ENCODE measurements at regions not wholly inside any gene's neighbourhood (a gene's known extent, or its start where the extent isn't known, plus 50 kb on each side); places are given as distances from the start of the nearest gene placed in this dataset.
"Not testable (repeated sequence)": the region's sequence is repeated elsewhere in the genome, so short reads cannot be mapped to it uniquely, and the experiment has no call there.

DNA sequence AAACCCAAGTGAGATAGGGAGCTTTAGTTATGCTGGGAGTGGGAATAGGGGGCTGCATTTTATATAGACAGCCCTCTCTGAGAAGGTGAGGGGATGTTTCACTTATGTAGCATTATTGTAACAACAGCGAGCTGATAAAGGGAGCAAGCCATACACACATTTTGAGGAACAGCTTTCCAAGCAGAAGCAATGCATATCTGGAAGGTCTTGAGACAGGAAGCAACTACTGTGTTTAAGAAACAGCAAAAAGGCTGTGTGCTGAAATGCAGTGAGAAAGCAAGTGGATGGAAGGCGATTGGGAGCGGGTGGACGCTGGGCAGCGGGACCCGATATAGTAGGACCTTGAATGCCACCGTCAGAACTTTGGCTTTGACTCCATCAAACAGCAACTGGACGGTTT, 155.9 kb upstream of the TBL1XR1 start:
- no peaks in the 10 kb centered on the region for H3K79me2 ChIP-seq (ENCODE audit: control insufficient read depth, insufficient read depth, low read length)
- no peak overlapping the region for H3K4me3 ChIP-seq (replicated peaks in 1 of 3; ENCODE audit: insufficient read depth in 1 of 3, low read depth in 1 of 3, low read length in 3 of 3)
- intact Hi-C loops (cut with micrococcal nuclease) = loop anchor here (10.0 kb wide), 1 partner anchor 838 kb away; no protein-coding TSS in a partner anchor
- dilution Hi-C loops (cut with MboI; ENCODE audit: extremely low pct_ligation_motif_present, low sequenced_read_pairs) = no loop called here
- no peaks in the 10 kb centered on the region for H4K20me1 ChIP-seq (replicated peaks; ENCODE audit: control insufficient read depth, extremely low read depth, insufficient read depth, low read length)
- no TSS peak for BruUV-seq (replicated peaks)
- no peak for DNase-seq (ENCODE audit: low read depth, low spot score)
- ChIA-PET CTCF (no interaction called here), POLR2A (no interaction called here)
- FAIRE-seq = no peak
- no peak overlapping the region for H3K4me2 ChIP-seq (ENCODE audit: insufficient read depth, low read length)
- no peak overlapping the region for H3K27ac ChIP-seq (ENCODE audit: insufficient read depth, low read depth, low read length)
- no peak for TF ChIP-seq POLR2AphosphoS5 (IDR thresholded peaks at IDR 0.05; ENCODE audit: insufficient read depth, low read depth, low read length)
- no peak for TF ChIP-seq MYC (IDR thresholded peaks at IDR 0.05; ENCODE audit: low read depth, low read length)
- H3K27me3 ChIP-seq (ENCODE audit: control insufficient read depth in 2 of 2, insufficient read depth in 2 of 2, low read length in 2 of 2) = no peaks in the 10 kb centered on the region
- H3K9me3 ChIP-seq (replicated peaks; ENCODE audit: control insufficient read depth, insufficient read depth, low read length) = no peaks in the 10 kb centered on the region
- no peaks in the 10 kb centered on the region for H3K9me1 ChIP-seq (replicated peaks; ENCODE audit: control insufficient read depth, extremely low read depth, insufficient read depth, low read length)
- H3K9ac ChIP-seq (replicated peaks; ENCODE audit: extremely low read depth, insufficient read depth, low read length) = no peak overlapping the region
- no peak overlapping the region for H2AFZ ChIP-seq (ENCODE audit: low read depth, low read length)
- no peaks in the 10 kb centered on the region for H3K36me3 ChIP-seq (ENCODE audit: control insufficient read depth in 2 of 2, extremely low read depth in 1 of 2, insufficient read depth in 2 of 2, low read length in 2 of 2)
- peaks cover 32% of the 10 kb centered on the region for H3K4me1 ChIP-seq (ENCODE audit: control insufficient read depth, extremely low read depth, insufficient read depth, low read length)

DNA sequence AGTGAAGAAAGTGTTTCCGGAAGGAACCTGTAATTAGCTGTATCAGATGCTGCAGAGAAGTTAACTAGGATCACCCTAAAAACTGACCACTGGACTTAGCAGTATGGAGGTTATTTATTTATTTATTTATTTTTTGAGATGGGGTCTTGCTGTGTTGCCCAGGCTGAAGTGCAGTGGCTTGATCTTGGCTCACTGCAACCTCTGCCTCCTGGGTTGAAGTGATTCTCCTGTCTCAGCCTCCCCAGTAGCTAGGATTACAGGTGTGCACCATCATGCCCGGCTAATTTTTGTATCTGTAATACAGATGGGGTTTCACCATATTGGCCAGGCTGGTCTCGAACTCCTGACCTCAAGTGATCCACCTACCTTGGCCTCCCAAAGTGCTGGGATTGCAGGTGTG, 156.6 kb upstream of the TBL1XR1 start:
- FAIRE-seq; H3K9ac ChIP-seq (replicated peaks; ENCODE audit: extremely low read depth, insufficient read depth, low read length); H3K27me3 ChIP-seq (ENCODE audit: control insufficient read depth in 2 of 2, insufficient read depth in 2 of 2, low read length in 2 of 2); H3K79me2 ChIP-seq (ENCODE audit: control insufficient read depth, insufficient read depth, low read length); BruUV-seq (replicated peaks); DNase-seq (ENCODE audit: low read depth, low spot score); H3K4me3 ChIP-seq (replicated peaks in 1 of 3; ENCODE audit: insufficient read depth in 1 of 3, low read depth in 1 of 3, low read length in 3 of 3); H2AFZ ChIP-seq (ENCODE audit: low read depth, low read length); H3K4me2 ChIP-seq (ENCODE audit: insufficient read depth, low read length); CTCF ChIA-PET; H3K9me1 ChIP-seq (replicated peaks; ENCODE audit: control insufficient read depth, extremely low read depth, insufficient read depth, low read length); POLR2A ChIA-PET; H4K20me1 ChIP-seq (replicated peaks; ENCODE audit: control insufficient read depth, extremely low read depth, insufficient read depth, low read length); dilution Hi-C loops (cut with MboI; ENCODE audit: extremely low pct_ligation_motif_present, low sequenced_read_pairs); H3K36me3 ChIP-seq (ENCODE audit: control insufficient read depth in 2 of 2, extremely low read depth in 1 of 2, insufficient read depth in 2 of 2, low read length in 2 of 2); H3K27ac ChIP-seq (ENCODE audit: insufficient read depth, low read depth, low read length); H3K9me3 ChIP-seq (replicated peaks; ENCODE audit: control insufficient read depth, insufficient read depth, low read length): not testable (repeated sequence)
- peaks cover 37% of the 10 kb centered on the region for H3K4me1 ChIP-seq (ENCODE audit: control insufficient read depth, extremely low read depth, insufficient read depth, low read length)
- intact Hi-C loops (cut with micrococcal nuclease) = loop anchor here (10.0 kb wide), 1 partner anchor 839 kb away; no protein-coding TSS in a partner anchor
